SK-N-SH treated with all-trans-retinoic acid at 6 μM for 48 hours (cell line): ENCODE measurements at regions not wholly inside any gene's neighbourhood (a gene's known extent, or its start where the extent isn't known, plus 50 kb on each side); places are given as distances from the start of the nearest gene placed in this dataset.

ENCODE experiments used
- ISL1 ChIP-seq: fragments of 250-450 bp; sonication (Bioruptor Pico); IDR thresholded peaks from 2 replicates; pipeline ENCODE4 v2.1.2; 2022; ENCODE audit warnings: mild to moderate bottlenecking, moderate library complexity
- PATZ1 ChIP-seq: fragments of 250-450 bp; sonication (Bioruptor Pico); IDR thresholded peaks from 2 replicates; pipeline ENCODE4 v1.8.0; 2020; ENCODE audit warnings: mild to moderate bottlenecking, moderate library complexity, borderline replicate concordance
- TCF4 ChIP-seq: fragments of 250-450 bp; sonication (Bioruptor Pico); IDR thresholded peaks from 2 replicates; pipeline ENCODE4 v1.8.0; 2021; ENCODE audit warnings: mild to moderate bottlenecking, moderate library complexity, borderline replicate concordance
- TSHZ2 ChIP-seq: fragments of 250-450 bp; sonication (Bioruptor Pico); IDR thresholded peaks from 2 replicates; pipeline ENCODE4 v1.5.0; 2020; ENCODE audit warnings: mild to moderate bottlenecking, moderate library complexity
- ZC3H10 ChIP-seq: fragments of 250-450 bp; sonication (Bioruptor Pico); IDR thresholded peaks from 2 replicates; pipeline ENCODE4 v1.5.1; 2021; ENCODE audit warnings: mild to moderate bottlenecking, moderate library complexity
- ZFP3 ChIP-seq: fragments of 250-450 bp; sonication (Bioruptor Pico); IDR thresholded peaks from 2 replicates; pipeline ENCODE4 v1.5.0; 2020; ENCODE audit warnings: mild to moderate bottlenecking, moderate library complexity
- ZNF565 ChIP-seq: fragments of 450-650 bp; formaldehyde crosslinking; conservative IDR thresholded peaks from 2 replicates; pipeline ENCODE4 v1.5.0; 2020; ENCODE audit warnings: low read depth, mild to moderate bottlenecking, moderate library complexity

- TF ChIP-seq TCF4 (CRISPR knock-in tag) (no peak), ISL1 (no peak), ZC3H10 (CRISPR knock-in tag) (no peak), TSHZ2 (CRISPR knock-in tag) (no peak), ZFP3 (CRISPR knock-in tag) (no peak), ZNF565 (CRISPR knock-in tag) (no peak), PATZ1 (CRISPR knock-in tag) (no peak)
Observed at GRCh38 chr3:66629150-66629981, 128.5 kb upstream of the LRIG1 start.
